ENCODE measurements at regions not wholly inside any gene's neighbourhood (a gene's known extent, or its start where the extent isn't known, plus 50 kb on each side); places are given as distances from the start of the nearest gene placed in this dataset.

DNA sequence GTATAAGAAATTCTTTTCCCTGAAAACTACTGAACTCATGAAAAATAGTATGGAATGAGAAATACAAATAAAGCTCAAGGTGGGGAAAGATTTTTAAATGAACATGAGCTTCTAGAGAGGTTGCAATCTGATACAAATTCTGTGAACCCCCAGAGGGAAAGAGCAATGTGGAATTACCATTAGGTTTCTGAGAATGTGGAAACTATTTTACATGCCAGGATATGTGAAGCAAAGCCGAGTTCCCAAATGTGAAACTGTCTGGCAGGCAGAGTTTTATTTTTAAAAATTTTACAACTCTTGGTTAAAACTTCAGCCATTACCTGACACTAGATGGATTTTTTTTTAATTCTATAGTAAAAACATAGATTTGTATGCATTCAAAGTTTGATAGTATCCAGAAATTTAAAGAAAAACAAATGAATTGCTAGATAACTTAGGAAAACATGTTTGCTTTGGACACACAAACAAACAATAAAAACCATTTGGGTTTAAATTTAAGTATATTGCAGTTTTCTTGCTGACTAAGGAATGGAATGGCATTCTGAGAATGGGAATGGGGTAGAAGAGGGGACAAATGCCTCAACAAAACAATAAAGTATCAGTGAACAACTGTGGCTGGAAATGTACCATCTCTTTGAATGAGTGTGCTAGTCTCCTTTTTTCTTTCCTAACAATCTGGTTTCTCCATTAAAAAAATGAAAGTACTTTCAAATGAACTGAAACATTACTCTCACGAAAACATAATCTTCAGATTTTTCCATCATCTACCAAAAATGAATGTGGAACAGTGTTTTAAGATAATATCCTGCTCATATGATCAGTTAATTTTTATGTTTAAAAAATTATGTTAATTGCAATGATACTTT, 99.6 kb downstream of the PCDH18 start:
- Histone ChIP-seq H3K4me3 (ENCODE audit: low read length) (no peak overlapping the region), H3K9me3 (ENCODE audit: control insufficient read depth, low read depth, low read length) (no peaks in the 10 kb centered on the region), H3K27me3 (ENCODE audit: control insufficient read depth, insufficient read depth, low read length) (no peaks in the 10 kb centered on the region), H3K4me1 (ENCODE audit: control insufficient read depth, insufficient read depth, low read length) (no peaks in the 10 kb centered on the region), H3K36me3 (ENCODE audit: control insufficient read depth, insufficient read depth, low read length) (no peaks in the 10 kb centered on the region), H3K27ac (ENCODE audit: low read length) (no peak overlapping the region)
- 75% methylated on average over 1 of the region's 2 CpGs for WGBS (ENCODE audit: insufficient coverage, low lambda C conversion rate)
- DNase-seq = no peak

DNA sequence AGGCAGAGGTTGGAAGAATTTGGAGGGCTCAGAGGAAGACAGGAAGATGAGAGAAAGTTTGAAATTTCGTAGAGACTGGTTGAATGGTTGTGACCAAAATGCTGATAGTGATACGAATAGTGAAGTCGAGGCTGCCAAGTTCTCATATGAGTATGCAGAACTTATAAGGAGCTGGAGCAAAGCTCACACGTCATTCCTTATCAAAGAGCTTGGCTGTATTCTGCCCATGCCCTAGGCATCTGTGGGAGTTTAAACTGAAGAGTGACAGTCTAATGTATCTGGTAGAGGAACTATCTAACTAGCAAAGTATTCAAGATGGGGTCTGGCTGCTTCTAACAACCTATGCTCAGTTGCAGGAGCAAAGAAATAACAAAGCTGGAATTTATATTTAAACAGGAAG, 102.1 kb downstream of the PCDH18 start:
- DNase-seq = no peak
- WGBS (ENCODE audit: insufficient coverage, low lambda C conversion rate) = 40% methylated on average over 1 of the region's 4 CpGs
- H3K27me3 ChIP-seq (ENCODE audit: control insufficient read depth, insufficient read depth, low read length) = no peaks in the 10 kb centered on the region

DNA sequence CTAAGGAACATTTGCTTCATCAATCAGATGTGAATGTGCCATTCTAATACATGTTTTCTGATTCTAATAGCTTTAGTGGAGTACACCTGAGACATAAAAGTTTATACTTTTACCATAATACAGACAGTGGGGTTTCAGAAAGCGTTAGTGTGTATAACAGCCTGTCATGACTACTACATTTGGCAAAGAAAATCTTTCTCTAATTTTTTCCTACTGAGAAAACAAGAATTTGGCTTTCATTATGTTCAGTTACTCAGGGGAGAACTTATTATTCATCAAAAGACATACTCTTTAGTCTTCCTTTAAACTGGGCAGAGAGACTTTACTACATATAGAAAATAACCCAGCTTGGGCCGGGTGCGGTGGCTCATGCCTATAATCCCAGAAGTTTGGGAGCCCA, 104.9 kb downstream of the PCDH18 start:
- no peaks in the 10 kb centered on the region for H3K27me3 ChIP-seq (ENCODE audit: control insufficient read depth, insufficient read depth, low read length)
- H3K36me3 ChIP-seq (ENCODE audit: control insufficient read depth, insufficient read depth, low read length) = no peaks in the 10 kb centered on the region
- H3K4me3 ChIP-seq (ENCODE audit: low read length) = no peak overlapping the region
- no peak for DNase-seq
- H3K9me3 ChIP-seq (ENCODE audit: control insufficient read depth, low read depth, low read length) = peaks cover 6% of the 10 kb centered on the region
- no peaks in the 10 kb centered on the region for H3K4me1 ChIP-seq (ENCODE audit: control insufficient read depth, insufficient read depth, low read length)
- whole genome bisulfite sequencing (ENCODE audit: insufficient coverage, low lambda C conversion rate) = 78% methylated on average over 1 of the region's 3 CpGs
- no peak overlapping the region for H3K27ac ChIP-seq (ENCODE audit: low read length)

More for the DNA sequence above, 102.1 kb downstream of the PCDH18 start:
- H3K4me1 ChIP-seq (ENCODE audit: control insufficient read depth, insufficient read depth, low read length) = no peaks in the 10 kb centered on the region
- no peaks in the 10 kb centered on the region for H3K36me3 ChIP-seq (ENCODE audit: control insufficient read depth, insufficient read depth, low read length)
- H3K27ac ChIP-seq (ENCODE audit: low read length) = no peak overlapping the region
- H3K4me3 ChIP-seq (ENCODE audit: low read length) = no peak overlapping the region
- peaks cover 3% of the 10 kb centered on the region for H3K9me3 ChIP-seq (ENCODE audit: control insufficient read depth, low read depth, low read length)

DNA sequence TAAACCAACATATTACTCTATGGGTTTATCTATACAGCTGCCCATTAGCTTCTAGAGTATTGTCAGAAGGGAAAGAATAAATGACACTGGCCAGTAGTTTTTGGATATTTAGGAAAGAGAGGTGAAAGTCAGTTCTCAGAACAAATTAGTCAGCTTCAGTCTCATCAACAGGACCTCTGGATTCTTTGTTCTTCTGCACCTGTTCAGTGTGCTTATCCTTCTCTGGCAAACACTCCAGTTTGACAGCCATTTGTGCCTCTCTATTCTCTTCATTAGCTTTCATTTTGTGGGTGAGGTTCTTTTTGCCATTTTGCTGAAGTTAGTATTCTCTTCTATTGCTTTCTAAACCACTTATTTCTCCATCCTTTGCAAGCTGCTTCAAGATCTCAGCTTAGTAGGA, 107.0 kb downstream of the PCDH18 start:
- no peaks in the 10 kb centered on the region for H3K4me1 ChIP-seq (ENCODE audit: control insufficient read depth, insufficient read depth, low read length)
- H3K27ac ChIP-seq (ENCODE audit: low read length) = no peak overlapping the region
- no peaks in the 10 kb centered on the region for H3K27me3 ChIP-seq (ENCODE audit: control insufficient read depth, insufficient read depth, low read length)
- H3K4me3 ChIP-seq (ENCODE audit: low read length) = no peak overlapping the region
- H3K9me3 ChIP-seq (ENCODE audit: control insufficient read depth, low read depth, low read length) = peaks cover 14% of the 10 kb centered on the region
- H3K36me3 ChIP-seq (ENCODE audit: control insufficient read depth, insufficient read depth, low read length) = no peaks in the 10 kb centered on the region
- DNase-seq = no peak

DNA sequence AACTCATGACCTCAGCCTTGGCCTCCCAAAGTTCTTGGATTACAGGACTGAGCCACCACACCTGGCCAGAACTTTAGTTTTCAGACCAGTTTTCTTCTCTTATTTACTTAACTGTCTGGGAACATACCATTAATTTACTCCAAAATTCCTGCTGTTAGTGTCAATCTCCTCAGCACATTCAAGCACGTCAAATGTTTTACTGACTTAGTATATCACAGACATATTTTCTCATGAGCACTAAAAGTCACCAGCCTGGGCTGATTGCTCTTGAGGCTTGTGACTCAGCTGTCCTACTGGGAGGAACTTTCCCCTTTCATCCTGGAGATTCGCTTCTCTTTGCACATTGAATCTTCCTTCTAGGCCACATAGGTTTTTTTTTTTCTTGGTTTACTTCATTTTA, 109.6 kb downstream of the PCDH18 start:
- WGBS (ENCODE audit: insufficient coverage, low lambda C conversion rate) = no CpG with 5 or more reads among the region's 2 CpGs
- no peak overlapping the region for H3K4me3 ChIP-seq (ENCODE audit: low read length)
- no peaks in the 10 kb centered on the region for H3K36me3 ChIP-seq (ENCODE audit: control insufficient read depth, insufficient read depth, low read length)
- no peaks in the 10 kb centered on the region for H3K4me1 ChIP-seq (ENCODE audit: control insufficient read depth, insufficient read depth, low read length)
- no peak overlapping the region for H3K27ac ChIP-seq (ENCODE audit: low read length)
- peaks cover 14% of the 10 kb centered on the region for H3K9me3 ChIP-seq (ENCODE audit: control insufficient read depth, low read depth, low read length)
- H3K27me3 ChIP-seq (ENCODE audit: control insufficient read depth, insufficient read depth, low read length) = no peaks in the 10 kb centered on the region
- no peak for DNase-seq

DNA sequence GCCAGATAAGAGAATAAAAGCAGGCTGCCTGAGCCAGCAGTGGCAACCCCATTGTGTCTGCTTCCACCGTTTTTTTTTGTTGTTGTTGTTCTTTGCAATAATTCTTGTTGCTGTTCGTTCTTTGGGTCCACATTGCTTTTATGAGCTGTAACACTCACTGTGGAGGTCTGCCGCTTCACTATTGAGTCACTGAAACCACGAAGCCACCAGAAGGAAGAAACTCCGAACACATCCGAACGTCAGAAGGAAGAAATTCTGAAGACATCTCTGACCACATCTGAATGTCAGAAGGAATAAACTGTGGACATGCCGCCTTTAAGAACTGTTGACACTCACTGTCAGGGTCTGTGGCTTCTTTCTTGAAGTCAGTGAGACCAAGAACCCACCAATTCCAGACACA, 110.5 kb downstream of the PCDH18 start:
- WGBS (ENCODE audit: insufficient coverage, low lambda C conversion rate) = no CpG with 5 or more reads among the region's 8 CpGs
- Histone ChIP-seq H3K9me3 (ENCODE audit: control insufficient read depth, low read depth, low read length) (peaks cover 14% of the 10 kb centered on the region), H3K4me3 (ENCODE audit: low read length) (no peak overlapping the region), H3K36me3 (ENCODE audit: control insufficient read depth, insufficient read depth, low read length) (no peaks in the 10 kb centered on the region), H3K27ac (ENCODE audit: low read length) (no peak overlapping the region), H3K27me3 (ENCODE audit: control insufficient read depth, insufficient read depth, low read length) (no peaks in the 10 kb centered on the region), H3K4me1 (ENCODE audit: control insufficient read depth, insufficient read depth, low read length) (no peaks in the 10 kb centered on the region)
- DNase-seq = no peak

DNA sequence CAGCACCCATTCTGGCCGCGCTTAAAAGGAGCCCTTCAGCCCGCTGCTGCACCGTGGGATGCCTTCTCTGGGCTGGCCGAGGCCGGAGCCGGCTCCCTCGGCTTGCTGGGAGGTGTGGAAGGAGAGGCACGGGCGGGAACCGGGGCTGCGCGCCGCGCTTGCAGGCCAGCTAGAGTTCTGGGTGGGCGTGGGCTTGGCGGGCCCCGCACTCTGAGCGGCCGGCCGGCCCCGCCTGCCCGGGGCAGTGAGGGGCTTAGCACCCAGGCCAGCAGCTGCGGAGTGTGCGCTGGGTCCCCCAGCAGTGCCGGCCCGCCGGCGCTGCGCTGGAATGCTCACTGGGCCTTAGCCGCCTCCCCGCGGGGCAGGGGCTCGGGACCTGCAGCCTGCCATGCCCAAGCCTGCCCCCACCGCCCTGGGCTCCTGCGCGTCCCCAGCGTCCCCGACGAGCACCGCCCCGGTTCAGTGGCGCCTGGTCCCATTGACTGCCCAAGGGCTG, 111.3 kb downstream of the PCDH18 start:
- Histone ChIP-seq H3K9me3 (ENCODE audit: control insufficient read depth, low read depth, low read length) (peaks cover 11% of the 10 kb centered on the region), H3K27ac (ENCODE audit: low read length) (no peak overlapping the region), H3K27me3 (ENCODE audit: control insufficient read depth, insufficient read depth, low read length) (no peaks in the 10 kb centered on the region), H3K36me3 (ENCODE audit: control insufficient read depth, insufficient read depth, low read length) (no peaks in the 10 kb centered on the region), H3K4me3 (ENCODE audit: low read length) (no peak overlapping the region), H3K4me1 (ENCODE audit: control insufficient read depth, insufficient read depth, low read length) (no peaks in the 10 kb centered on the region)
- no peak for DNase-seq
- no CpG with 5 or more reads among the region's 43 CpGs for WGBS (ENCODE audit: insufficient coverage, low lambda C conversion rate)

DNA sequence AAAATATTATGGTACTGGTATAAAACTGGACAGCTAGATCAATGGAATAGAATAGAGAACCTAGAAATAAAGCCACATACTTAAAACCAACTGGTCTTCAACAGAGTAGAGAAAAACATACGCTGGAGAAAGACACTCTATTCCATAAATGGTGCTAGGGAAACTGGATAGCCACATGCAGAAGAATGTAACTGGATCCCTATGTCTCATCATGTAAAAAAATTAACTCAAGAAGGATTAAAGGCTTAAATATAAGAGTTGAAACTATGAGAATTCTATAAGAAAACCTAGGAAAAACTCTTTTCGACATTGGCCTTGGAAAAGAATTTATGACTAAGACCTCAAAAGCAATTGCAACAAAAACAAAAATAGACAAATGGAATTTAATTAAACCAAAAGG, 114.6 kb downstream of the PCDH18 start:
- Histone ChIP-seq H3K4me1 (ENCODE audit: control insufficient read depth, insufficient read depth, low read length) (no peaks in the 10 kb centered on the region), H3K27me3 (ENCODE audit: control insufficient read depth, insufficient read depth, low read length) (no peaks in the 10 kb centered on the region), H3K27ac (ENCODE audit: low read length) (no peak overlapping the region), H3K36me3 (ENCODE audit: control insufficient read depth, insufficient read depth, low read length) (no peaks in the 10 kb centered on the region), H3K4me3 (ENCODE audit: low read length) (no peak overlapping the region), H3K9me3 (ENCODE audit: control insufficient read depth, low read depth, low read length) (peaks cover 8% of the 10 kb centered on the region)
- no peak for DNase-seq
- WGBS (ENCODE audit: insufficient coverage, low lambda C conversion rate) = 94% methylated on average over 2 of the region's 2 CpGs

DNA sequence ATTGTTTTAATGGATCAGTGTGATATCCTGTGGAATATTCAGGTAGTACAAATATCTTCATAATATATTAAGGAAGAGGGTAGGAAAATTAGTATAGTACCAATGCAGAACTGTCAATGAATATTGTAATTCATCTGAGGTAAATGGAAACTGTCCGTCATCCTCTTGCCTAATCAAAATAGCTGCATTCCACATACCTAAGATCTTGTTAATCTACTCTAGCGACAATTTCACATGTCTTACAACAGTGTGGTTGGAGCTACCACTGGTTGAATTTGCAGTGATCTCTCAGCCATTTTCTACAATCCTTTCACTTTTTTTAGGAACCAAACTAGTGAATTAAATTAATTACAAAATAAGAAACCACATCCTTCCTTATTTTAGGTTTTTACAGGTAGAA, 117.5 kb downstream of the PCDH18 start:
- Histone ChIP-seq H3K9me3 (ENCODE audit: control insufficient read depth, low read depth, low read length) (no peaks in the 10 kb centered on the region), H3K4me1 (ENCODE audit: control insufficient read depth, insufficient read depth, low read length) (no peaks in the 10 kb centered on the region), H3K36me3 (ENCODE audit: control insufficient read depth, insufficient read depth, low read length) (no peaks in the 10 kb centered on the region), H3K4me3 (ENCODE audit: low read length) (no peak overlapping the region), H3K27ac (ENCODE audit: low read length) (no peak overlapping the region), H3K27me3 (ENCODE audit: control insufficient read depth, insufficient read depth, low read length) (no peaks in the 10 kb centered on the region)
- no peak for DNase-seq
- WGBS (ENCODE audit: insufficient coverage, low lambda C conversion rate) = 100% methylated on average over 1 of the region's 2 CpGs

DNA sequence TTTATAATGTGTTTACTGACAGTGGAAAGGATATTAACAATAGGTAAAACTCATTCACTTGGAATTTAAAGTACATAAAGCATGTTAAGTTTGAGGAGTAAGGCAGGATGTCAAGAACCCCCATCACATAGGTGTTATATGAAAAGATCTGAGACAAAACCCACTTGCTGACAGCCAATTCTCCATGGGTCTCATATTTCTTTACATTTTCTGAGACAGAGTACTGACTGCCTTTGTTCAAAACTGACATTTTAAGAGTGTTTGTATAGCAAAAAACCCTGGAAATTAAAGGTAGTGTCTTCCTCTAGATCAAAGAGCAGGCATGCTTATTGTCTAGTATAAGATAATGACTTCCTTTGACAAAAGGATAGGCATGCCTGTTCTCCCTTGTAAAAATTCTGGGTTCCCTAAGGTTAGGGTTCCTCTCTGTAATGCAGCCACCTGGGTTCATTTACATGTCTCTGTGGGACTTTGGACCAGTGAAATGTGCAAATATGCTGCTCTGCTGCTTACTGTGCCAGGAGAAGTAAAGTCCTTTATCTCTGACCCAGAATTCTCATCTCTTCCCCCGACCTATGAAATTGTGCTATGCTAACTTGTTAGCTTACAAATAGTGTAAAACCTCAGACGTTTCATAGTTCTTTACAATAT, 123.6 kb downstream of the PCDH18 start:
- 80% methylated on average over 1 of the region's 2 CpGs for WGBS (ENCODE audit: insufficient coverage, low lambda C conversion rate)
- no peaks in the 10 kb centered on the region for H3K36me3 ChIP-seq (ENCODE audit: control insufficient read depth, insufficient read depth, low read length)
- H3K27me3 ChIP-seq (ENCODE audit: control insufficient read depth, insufficient read depth, low read length) = no peaks in the 10 kb centered on the region
- H3K4me1 ChIP-seq (ENCODE audit: control insufficient read depth, insufficient read depth, low read length) = no peaks in the 10 kb centered on the region
- no peaks in the 10 kb centered on the region for H3K9me3 ChIP-seq (ENCODE audit: control insufficient read depth, low read depth, low read length)
- H3K27ac ChIP-seq (ENCODE audit: low read length) = no peak overlapping the region
- H3K4me3 ChIP-seq (ENCODE audit: low read length) = no peak overlapping the region
- no peak for DNase-seq
